DOHH2 (cell line): ENCODE measurements at regions not wholly inside any gene's neighbourhood (a gene's known extent, or its start where the extent isn't known, plus 50 kb on each side); places are given as distances from the start of the nearest gene placed in this dataset.

ENCODE experiments used
- H3F3A ChIP-seq: fragments of 200-600 bp; sonication (generic), shearing (Covaris generic); 2 replicates; pipeline ENCODE4 v1.6.0; 2016; ENCODE audit warnings: antibody characterized with exemption, mild to moderate bottlenecking; ENCODE audit not compliant: control insufficient read depth, insufficient read depth
- H3K27ac ChIP-seq: fragments of 200-600 bp; sonication (generic); 2 replicates; pipeline ENCODE4 v1.5.1; 2014; ENCODE audit warnings: low read depth, mild to moderate bottlenecking, low read length, moderate library complexity
- H3K27me3 ChIP-seq: fragments of 200-600 bp; sonication (generic); 2 replicates; pipeline ENCODE4 v1.6.1; 2014; ENCODE audit warnings: mild to moderate bottlenecking, low read length, mixed read lengths; ENCODE audit not compliant: control insufficient read depth
- H3K36me3 ChIP-seq: fragments of 200-600 bp; sonication (generic); 2 replicates; pipeline ENCODE4 v1.6.1; 2014; ENCODE audit warnings: mild to moderate bottlenecking, low read length, moderate library complexity, mixed read lengths; ENCODE audit not compliant: control insufficient read depth
- H3K4me1 ChIP-seq: fragments of 200-600 bp; sonication (generic); 2 replicates; pipeline ENCODE4 v1.6.1; 2014; ENCODE audit warnings: mild to moderate bottlenecking, low read length, mixed read lengths; ENCODE audit not compliant: control insufficient read depth
- H3K4me2 ChIP-seq: fragments of 200-600 bp; sonication (generic); 2 replicates; pipeline ENCODE4 v1.6.0; 2014; ENCODE audit warnings: mild to moderate bottlenecking, low read length, moderate library complexity
- H3K4me3 ChIP-seq: fragments of 200-600 bp; sonication (generic); 2 replicates; pipeline ENCODE4 v1.5.1; 2014; ENCODE audit warnings: mild to moderate bottlenecking, low read length, mixed read lengths
- H3K79me2 ChIP-seq: fragments of 200-600 bp; sonication (generic); 2 replicates; pipeline ENCODE4 v1.6.1; 2014; ENCODE audit warnings: mild to moderate bottlenecking, low read length, mixed read lengths; ENCODE audit not compliant: control insufficient read depth
- H3K9me2 ChIP-seq: fragments of 200-600 bp; sonication (generic); replicated peaks from 2 replicates; pipeline ENCODE4 v1.6.1; 2014; ENCODE audit warnings: mild to moderate bottlenecking, low read length, mixed read lengths; ENCODE audit not compliant: control insufficient read depth
- H3K9me3 ChIP-seq: fragments of 200-600 bp; sonication (generic); 2 replicates; pipeline ENCODE4 v1.6.1; 2014; ENCODE audit warnings: antibody characterized with exemption, low read length, mixed read lengths; ENCODE audit not compliant: control insufficient read depth, insufficient read depth
- H4K20me1 ChIP-seq: fragments of 200-600 bp; sonication (generic); 2 replicates; pipeline ENCODE4 v1.6.0; 2014; ENCODE audit warnings: low read depth, mild to moderate bottlenecking, antibody characterized with exemption, low read length, moderate library complexity; ENCODE audit not compliant: control insufficient read depth, insufficient read depth
- EZH2phosphoT487 ChIP-seq: fragments of 200-600 bp; sonication (generic); IDR thresholded peaks from 2 replicates; pipeline ENCODE4 v1.6.1; 2017; ENCODE audit warnings: borderline replicate concordance, mild to moderate bottlenecking, antibody characterized with exemption, low read length, moderate library complexity, mixed read lengths
- TF ChIP-seq, protein P1 (sequence below): fragments of 200-600 bp; sonication (generic); IDR thresholded peaks from one replicate; pipeline ENCODE4 v1.5.1; 2014; ENCODE audit warnings: antibody characterized with exemption, mild to moderate bottlenecking, low read depth, low read length; ENCODE audit not compliant: poor library complexity, severe bottlenecking

DNA sequence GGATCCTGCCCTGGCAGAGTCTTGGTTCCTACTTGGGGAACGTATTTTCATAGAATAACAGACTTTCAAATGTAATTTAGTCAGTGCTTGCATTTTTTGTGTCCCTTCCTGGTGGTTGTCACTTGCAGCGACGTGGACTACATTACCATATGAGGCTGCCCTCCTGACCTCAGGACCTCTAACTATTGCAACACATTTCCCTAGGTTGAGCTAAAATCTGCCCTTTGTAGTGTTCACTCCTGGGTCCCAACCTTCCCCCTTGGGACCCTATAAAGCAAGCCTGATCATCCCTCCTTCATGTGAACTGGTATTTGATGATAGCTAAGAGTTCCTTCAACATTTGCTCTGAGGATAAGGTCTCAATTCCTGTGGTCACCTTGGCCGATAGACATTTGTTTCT is 95.6 kb upstream of the CACNA1E start:
- H3K79me2 ChIP-seq: no peaks in the 10 kb centered on the region
- no peaks in the 10 kb centered on the region for H3K4me1 ChIP-seq
- no peak overlapping the region for H3K27ac ChIP-seq
- H3K9me2 ChIP-seq: no peaks in the 10 kb centered on the region
- peaks cover 8% of the 10 kb centered on the region for H3K27me3 ChIP-seq
- no peaks in the 10 kb centered on the region for H4K20me1 ChIP-seq
- H3K4me2 ChIP-seq: no peak overlapping the region
- H3K4me3 ChIP-seq: no peak overlapping the region
- no peaks in the 10 kb centered on the region for H3K9me3 ChIP-seq
- H3K36me3 ChIP-seq: no peaks in the 10 kb centered on the region
- no peaks in the 10 kb centered on the region for H3F3A ChIP-seq
- no peak for TF ChIP-seq EZH2phosphoT487
- TF ChIP-seq, protein P1, sequence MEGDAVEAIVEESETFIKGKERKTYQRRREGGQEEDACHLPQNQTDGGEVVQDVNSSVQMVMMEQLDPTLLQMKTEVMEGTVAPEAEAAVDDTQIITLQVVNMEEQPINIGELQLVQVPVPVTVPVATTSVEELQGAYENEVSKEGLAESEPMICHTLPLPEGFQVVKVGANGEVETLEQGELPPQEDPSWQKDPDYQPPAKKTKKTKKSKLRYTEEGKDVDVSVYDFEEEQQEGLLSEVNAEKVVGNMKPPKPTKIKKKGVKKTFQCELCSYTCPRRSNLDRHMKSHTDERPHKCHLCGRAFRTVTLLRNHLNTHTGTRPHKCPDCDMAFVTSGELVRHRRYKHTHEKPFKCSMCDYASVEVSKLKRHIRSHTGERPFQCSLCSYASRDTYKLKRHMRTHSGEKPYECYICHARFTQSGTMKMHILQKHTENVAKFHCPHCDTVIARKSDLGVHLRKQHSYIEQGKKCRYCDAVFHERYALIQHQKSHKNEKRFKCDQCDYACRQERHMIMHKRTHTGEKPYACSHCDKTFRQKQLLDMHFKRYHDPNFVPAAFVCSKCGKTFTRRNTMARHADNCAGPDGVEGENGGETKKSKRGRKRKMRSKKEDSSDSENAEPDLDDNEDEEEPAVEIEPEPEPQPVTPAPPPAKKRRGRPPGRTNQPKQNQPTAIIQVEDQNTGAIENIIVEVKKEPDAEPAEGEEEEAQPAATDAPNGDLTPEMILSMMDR: no peak

DNA sequence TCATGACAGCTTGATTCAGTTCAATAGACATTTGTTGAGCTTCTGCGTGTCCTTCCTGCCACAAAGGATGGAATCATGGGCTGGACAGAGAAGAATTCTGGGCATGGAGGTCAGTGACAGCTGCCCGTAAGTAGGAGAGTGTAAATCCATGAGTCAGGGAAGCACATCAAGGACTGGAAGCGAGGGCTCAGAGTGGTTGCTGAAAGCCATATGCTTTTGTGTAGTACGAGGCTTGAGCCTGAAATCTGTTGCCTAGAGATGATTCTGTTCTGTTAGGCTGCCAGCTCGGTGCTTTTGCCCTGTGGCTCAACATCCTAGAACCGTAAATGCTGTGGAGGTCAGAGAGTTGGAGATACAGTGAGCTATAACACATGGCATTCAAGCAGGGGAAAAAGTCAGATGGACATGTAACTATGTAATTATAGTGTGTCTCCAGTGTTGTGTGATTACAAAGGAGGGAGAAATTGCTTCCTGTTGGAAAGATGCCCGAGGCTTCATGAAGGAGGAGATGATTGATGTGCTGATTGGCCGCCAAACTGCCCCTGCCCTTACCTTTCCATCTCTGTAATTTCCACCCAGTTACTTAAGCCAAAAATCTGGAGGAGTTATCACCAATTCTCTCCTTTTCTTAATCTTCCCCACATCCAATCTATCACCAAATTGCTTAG is 92.8 kb upstream of the CACNA1E start:
- Histone ChIP-seq H3K36me3 (no peaks in the 10 kb centered on the region), H3K4me1 (no peaks in the 10 kb centered on the region), H3K27ac (no peak overlapping the region), H4K20me1 (no peaks in the 10 kb centered on the region), H3F3A (no peaks in the 10 kb centered on the region), H3K27me3 (peaks cover 10% of the 10 kb centered on the region), H3K9me3 (no peaks in the 10 kb centered on the region), H3K9me2 (no peaks in the 10 kb centered on the region), H3K4me2 (no peak overlapping the region), H3K4me3 (no peak overlapping the region), H3K79me2 (no peaks in the 10 kb centered on the region)
- TF ChIP-seq, protein P1: no peak
- TF ChIP-seq EZH2phosphoT487: no peak

DNA sequence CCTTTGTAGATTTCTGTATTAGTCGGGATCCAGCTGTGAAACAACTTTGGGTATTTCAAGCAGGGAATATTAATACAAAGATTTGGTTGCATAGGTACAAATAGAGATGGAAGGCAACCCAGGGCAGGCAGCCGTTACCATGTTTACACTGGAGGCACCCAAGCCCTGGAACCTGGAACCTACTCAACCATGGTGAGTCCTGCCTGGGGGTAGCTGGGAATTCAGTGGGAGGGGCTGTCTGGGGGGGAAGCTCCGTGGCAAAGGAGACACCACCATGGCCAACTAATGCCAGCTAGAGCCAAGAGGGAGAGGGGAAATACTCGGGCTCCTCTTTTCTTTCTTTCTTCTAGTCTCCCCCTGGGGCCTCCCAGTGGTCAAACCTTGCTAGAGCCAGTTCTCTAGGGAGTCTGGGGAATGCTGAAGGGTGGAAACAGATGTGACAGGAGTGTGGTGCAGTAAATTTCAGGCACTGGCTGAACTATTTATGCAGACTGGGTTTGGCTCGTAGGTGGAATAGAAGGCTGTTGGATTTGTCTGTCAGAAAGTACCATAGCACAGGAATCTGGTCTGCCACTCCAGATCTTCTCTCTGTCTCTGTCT is 91.9 kb upstream of the CACNA1E start:
- no peaks in the 10 kb centered on the region for H4K20me1 ChIP-seq
- H3K4me3 ChIP-seq: no peak overlapping the region
- no peak overlapping the region for H3K4me2 ChIP-seq
- TF ChIP-seq EZH2phosphoT487: no peak
- TF ChIP-seq, protein P1: no peak
- peaks cover 10% of the 10 kb centered on the region for H3K27me3 ChIP-seq
- H3K27ac ChIP-seq: no peak overlapping the region
- no peaks in the 10 kb centered on the region for H3K79me2 ChIP-seq
- no peaks in the 10 kb centered on the region for H3K4me1 ChIP-seq
- H3F3A ChIP-seq: no peaks in the 10 kb centered on the region
- H3K9me3 ChIP-seq: no peaks in the 10 kb centered on the region
- H3K9me2 ChIP-seq: no peaks in the 10 kb centered on the region
- H3K36me3 ChIP-seq: no peaks in the 10 kb centered on the region
